HT1080 (cell line): ENCODE measurements at regions not wholly inside any gene's neighbourhood (a gene's known extent, or its start where the extent isn't known, plus 50 kb on each side); places are given as distances from the start of the nearest gene placed in this dataset.
"Not testable (repeated sequence)": the region's sequence is repeated elsewhere in the genome, so short reads cannot be mapped to it uniquely, and the experiment has no call there.

Source experiments
- DNase-seq: peaks from one replicate; pipeline ENCODE4 v3.0.0-alpha.2; 2015; ENCODE audit warnings: low read depth

- DNase-seq, result not testable (repeated sequence)
Observed at GRCh38 chr20:25989686-25990085, 293.0 kb upstream of the ZNF337 start.

DNA sequence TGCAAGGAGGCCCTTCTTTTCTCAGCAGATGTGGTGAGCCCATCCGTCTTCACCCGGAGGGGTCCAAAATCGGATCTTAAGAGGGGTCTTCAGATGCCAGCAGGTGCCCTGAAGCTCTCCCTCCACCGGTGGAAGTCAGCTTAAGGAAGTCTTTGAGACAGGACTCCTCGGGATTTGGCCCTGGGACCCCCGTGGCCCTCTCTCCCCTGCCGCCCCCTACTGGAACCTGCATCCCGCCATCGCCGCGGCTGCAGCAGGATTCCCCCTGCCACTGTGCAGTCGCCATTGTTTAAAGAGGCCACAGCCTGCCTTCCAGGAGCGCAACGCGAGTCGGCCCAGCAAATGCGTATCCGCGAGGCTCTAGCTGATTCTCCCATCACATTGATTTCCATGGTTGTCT is 292.5 kb upstream of the ZNF337 start:
- DNase-seq, result no peak

- DNase-seq, result not testable (repeated sequence)
Observed at GRCh38 chr20:25987928-25988560, 291.4 kb upstream of the ZNF337 start.

GRCh38 chr20:25987073-25987927 is 290.6 kb upstream of the ZNF337 start:
- DNase-seq, result peak; percentile 26

GRCh38 chr20:25985597-25985996 is 288.9 kb upstream of the ZNF337 start:
- no peak for DNase-seq

DNA sequence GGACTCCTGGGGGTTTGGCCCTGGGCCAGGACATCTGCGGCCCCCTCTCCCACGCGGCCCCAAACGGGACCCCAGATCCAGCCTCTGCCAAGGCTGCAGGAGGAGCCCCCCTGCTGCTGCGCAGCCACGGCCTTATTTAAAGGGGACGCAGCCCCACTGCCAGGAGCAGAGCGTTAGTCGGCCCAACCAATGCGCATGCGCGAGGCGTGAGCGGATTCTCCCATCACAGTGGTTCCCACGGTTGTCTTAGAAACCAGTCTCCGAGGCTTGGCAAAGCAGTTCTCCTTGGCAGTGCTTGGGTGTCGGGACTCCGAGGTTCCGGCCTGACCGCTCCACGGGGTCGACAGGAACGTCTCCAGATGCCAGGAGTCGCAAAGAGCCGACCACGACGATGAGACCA is 288.3 kb upstream of the ZNF337 start:
- no peak for DNase-seq

GRCh38 chr20:25982701-25983100 is 286.0 kb upstream of the ZNF337 start:
- not testable (repeated sequence) for DNase-seq

- DNase-seq, result peak; percentile 21
Observed at GRCh38 chr20:25978450-25979190, 282.0 kb upstream of the ZNF337 start.

DNA sequence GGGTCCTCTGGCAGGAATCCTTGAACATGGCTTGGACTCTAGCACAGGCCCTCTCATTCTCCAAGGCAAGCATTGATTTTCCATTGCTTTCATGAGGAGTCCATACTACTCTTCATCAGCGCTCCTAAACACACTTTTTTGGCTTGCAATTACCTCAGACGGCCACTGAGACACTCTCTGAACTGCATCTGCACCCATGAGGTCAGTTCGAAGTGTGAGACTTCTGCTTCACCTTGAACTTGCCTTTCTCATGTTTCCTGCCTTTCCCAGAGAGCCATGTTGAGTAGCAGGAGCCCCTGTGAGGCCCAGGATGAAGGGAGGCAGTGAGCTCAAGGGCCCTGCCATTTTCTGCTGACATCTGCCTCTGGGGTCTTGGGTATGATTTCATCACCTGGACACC is 279.2 kb upstream of the ZNF337 start:
- DNase-seq, result not testable (repeated sequence)

GRCh38 chr20:25965203-25965602 is 268.6 kb upstream of the ZNF337 start:
- peak; percentile 22 for DNase-seq

DNA sequence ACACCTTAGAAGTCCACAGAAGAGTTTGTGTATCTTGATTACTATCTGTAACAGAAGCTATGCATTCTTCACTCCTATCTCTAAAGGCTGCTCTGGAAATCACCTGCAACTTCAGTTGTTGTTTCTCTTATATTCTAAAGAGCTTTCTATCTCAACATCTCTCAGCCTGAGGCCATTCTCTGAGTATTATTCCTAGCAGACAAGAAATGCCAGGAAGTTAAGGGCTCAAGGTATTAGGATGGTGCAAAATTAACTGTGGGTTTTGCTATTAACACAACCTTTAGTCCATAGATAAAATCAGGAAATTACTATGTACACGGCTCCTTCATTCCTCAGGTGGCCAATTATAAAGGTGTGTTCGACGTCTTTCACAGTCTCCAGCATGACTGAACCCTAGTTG is 257.2 kb upstream of the ZNF337 start:
- not testable (repeated sequence) for DNase-seq

GRCh38 chr20:25935230-25935629 is 238.6 kb upstream of the ZNF337 start:
- not testable (repeated sequence) for DNase-seq

GRCh38 chr20:25932806-25933205 is 236.2 kb upstream of the ZNF337 start:
- not testable (repeated sequence) for DNase-seq

- peak; percentile 62 for DNase-seq
Observed at GRCh38 chr20:25932170-25932569, 235.5 kb upstream of the ZNF337 start.

DNA sequence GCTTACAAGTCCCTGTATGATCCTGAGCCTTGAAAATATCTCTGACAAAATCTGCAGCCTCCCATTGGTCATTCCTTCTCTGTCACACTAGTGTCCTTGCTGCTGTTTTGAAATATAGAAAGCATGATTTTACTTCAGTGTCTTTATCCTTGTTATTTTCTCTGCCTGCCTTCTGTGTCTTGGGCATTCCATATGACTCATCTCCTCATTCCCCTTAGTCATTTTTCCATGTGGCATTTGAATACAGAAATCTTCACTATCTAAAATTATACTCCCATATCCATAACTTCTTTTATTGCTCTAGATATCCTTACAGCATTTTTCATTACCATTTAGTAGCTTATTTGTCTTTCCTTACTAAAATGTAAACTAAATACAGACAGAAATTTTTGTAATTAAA is 205.7 kb upstream of the ZNF337 start:
- peak; percentile 58 for DNase-seq

DNA sequence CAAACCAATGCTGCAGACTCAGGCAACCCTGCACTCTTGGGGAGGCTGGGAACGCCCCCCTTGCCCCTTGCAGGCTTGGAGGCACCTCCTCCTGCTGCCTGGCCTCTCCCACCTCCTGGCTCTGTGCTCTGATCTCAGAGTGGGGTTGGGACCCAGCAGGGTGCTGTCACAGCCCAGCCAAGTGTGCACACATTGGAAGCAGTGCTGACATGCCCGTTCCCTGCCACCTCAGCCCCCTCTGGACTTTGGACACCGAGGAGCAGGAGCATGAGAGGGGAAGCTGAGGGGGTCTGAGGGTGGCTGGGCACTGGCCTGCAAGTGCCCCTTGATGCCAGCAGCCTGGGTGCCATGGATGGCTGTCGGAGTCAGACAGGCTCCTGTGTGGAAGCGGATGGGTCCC is 202.0 kb upstream of the ZNF337 start:
- not testable (repeated sequence) for DNase-seq

DNA sequence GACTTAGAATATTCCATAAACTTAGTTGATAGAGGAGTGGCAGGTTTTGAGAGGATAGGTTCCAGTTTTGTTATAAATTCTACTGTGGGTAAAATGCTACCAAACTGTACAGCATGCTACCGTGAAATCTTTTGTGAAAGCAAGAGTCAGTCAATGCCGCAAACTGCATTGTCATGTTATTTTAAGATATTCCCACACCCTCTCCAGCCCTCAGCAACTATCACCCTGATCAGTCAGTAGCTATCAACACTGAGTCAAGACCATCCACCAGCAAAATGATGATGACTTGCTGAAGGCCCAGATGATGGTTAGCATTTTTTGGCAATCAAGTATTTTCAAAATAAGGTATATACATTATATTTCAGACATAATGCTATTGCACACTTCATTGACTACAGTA is 182.4 kb upstream of the ZNF337 start:
- not testable (repeated sequence) for DNase-seq

- DNase-seq, result not testable (repeated sequence)
Observed at GRCh38 chr20:25868650-25868979, 172.0 kb upstream of the ZNF337 start.

DNA sequence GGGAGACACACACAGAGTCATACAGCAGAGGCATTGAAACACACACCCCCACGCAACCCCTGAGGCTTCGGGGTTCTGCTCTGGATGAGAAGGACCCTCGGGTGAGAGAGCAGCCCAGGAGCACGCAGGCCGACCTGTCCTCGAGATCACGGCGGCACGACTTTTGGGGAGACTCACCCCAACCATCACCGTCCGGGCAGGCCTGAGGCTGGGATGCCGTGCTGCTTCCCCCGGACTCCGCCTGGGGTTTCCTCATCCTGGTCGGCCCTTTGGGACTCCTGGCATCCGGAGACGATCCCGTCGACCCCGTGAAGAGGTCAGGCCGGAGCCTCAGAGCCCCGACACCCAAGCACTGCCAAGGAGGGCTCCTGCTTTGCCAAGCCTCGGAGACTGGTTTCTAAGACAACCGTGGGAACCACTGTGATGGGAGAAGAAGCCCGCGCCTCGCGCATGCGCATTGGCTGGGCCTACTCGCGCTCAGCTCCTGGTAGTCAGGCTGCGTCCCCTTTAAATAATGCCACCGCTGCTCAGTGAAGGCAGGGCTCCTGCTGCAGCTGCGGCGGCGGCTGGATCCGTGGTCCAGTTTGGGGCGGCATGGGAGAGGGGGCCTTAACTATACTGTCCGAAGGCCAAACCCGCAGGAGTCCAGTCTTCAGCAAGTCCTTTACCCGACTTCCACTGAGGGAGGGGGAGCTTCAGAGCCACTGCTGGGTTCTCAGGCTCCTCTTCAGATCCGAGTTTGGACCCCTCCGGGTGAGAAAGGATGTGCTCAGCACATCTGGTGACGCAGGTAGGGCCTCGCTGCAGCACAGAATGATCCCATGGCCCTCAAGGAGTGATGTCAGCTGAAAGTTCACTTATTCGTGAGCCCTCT is 171.4 kb upstream of the ZNF337 start:
- no peak for DNase-seq

DNA sequence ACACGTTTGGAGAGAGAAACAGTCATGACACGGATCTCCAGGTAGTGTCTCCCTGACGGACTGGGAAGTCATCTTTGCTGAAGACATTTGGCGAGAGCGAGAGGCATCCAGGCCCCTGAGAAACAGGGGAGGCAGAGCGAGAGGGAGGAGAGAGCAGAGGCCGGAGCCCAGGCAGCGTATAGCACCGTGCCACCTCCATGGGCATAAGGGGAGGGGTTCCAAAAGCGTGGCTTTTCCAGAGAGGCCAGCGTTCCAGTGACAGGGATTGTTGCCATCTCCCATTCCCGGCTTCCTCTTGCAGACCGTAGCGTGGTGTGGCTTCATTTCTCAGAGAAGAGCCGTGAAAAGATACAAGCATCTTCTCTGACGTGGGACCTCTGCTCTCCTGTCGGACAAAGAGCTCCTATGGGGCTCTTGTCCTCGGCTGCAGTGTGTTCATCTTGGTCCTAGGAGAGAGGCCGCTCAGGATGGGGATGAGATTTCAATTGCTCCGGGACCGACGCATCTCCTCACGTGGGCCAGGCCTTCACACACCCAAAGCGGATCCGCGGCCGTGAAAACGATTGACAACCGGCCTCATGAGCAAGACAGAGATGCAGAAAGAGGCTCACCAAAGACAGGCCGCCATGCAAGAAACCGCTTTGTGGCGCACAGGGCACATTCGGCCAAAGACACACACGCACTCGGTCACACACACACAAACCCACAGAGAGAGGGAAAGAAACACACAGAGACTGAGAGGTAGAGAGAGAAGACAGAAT is 170.5 kb upstream of the ZNF337 start:
- not testable (repeated sequence) for DNase-seq
